GM12878 (cell line): ENCODE measurements at regions not wholly inside any gene's neighbourhood (a gene's known extent, or its start where the extent isn't known, plus 50 kb on each side); places are given as distances from the start of the nearest gene placed in this dataset.

ENCODE experiments used
- ATAC-seq: fragments of 200-7000 bp; cut with Tn5 transposase; 3 replicates; pipeline ENCODE4 v1.9.1; 2020; ENCODE audit warnings: mild to moderate bottlenecking, moderate library complexity
- BruUV-seq: library from RNA; stranded (reverse); fragments of 400-500 nt; replicated peaks from 2 replicates; lab custom pipeline; 2021; lab: Mats Ljungman, UMichigan
- CTCF ChIA-PET: fragments of 300-600 bp; sonication (Branson Sonifier 250); formaldehyde crosslinking; extraction: SDS; loops from one replicate; lab custom pipeline; 2021; ENCODE audit warnings: inconsistent platforms; lab: Yijun Ruan, JAX
- POLR2A ChIA-PET: fragments of 350-600 bp; formaldehyde crosslinking; extraction: SDS; loops from one replicate; lab custom pipeline; 2021; ENCODE audit warnings: inconsistent platforms; lab: Charles Lee
- RAD21 ChIA-PET: fragments of 300-600 bp; sonication (Branson Sonifier 250); formaldehyde crosslinking; loops from one replicate; lab custom pipeline; 2023; ENCODE audit warnings: antibody characterized with exemption; ENCODE audit not compliant: unreplicated experiment; lab: Charles Lee
- SMC1A ChIA-PET: fragments of 300-600 bp; sonication (Branson Sonifier 250); formaldehyde crosslinking; loops from one replicate; lab custom pipeline; 2023; ENCODE audit not compliant: unreplicated experiment, uncharacterized antibody; lab: Charles Lee
- DNase-seq: peaks from one replicate; pipeline ENCODE4 v3.0.0-alpha.2; 2011; ENCODE audit warnings: low read depth, low spot score
- FAIRE-seq: peaks from 3 replicates; lab custom pipeline; 2011; peaks lifted over from hg19 to GRCh38; lab: Jason Lieb, UNC
- H2AFZ ChIP-seq: 2 replicates; pipeline ENCODE4 v1.6.0; 2011; ENCODE audit warnings: low read depth, low read length, control low read depth; ENCODE audit not compliant: control insufficient read depth
- H3K27ac ChIP-seq: 2 replicates; pipeline ENCODE4 v1.5.1; 2011; ENCODE audit warnings: control low read depth; ENCODE audit not compliant: control insufficient read depth, insufficient read depth
- H3K27me3 ChIP-seq, 2 experiments: replicated peaks in 1 of 2; 2 replicates each; pipeline versions ENCODE4 v1.6.0 to v1.6.1; 2011; ENCODE audit warnings: low read length in 1 of 2; ENCODE audit not compliant: control insufficient read depth in 2 of 2, insufficient read depth in 2 of 2
- H3K36me3 ChIP-seq, 2 experiments: 2 replicates each; pipeline ENCODE4 v1.5.1; 2011; ENCODE audit warnings: low read length in 1 of 2; ENCODE audit not compliant: control insufficient read depth in 2 of 2, insufficient read depth in 2 of 2
- H3K4me1 ChIP-seq: 2 replicates; pipeline ENCODE4 v1.6.1; 2011; ENCODE audit warnings: mild to moderate bottlenecking, low read length, moderate library complexity, mixed read lengths; ENCODE audit not compliant: control insufficient read depth, insufficient read depth
- H3K4me2 ChIP-seq: 2 replicates; pipeline ENCODE4 v1.6.0; 2011; ENCODE audit warnings: control low read depth; ENCODE audit not compliant: control insufficient read depth, insufficient read depth
- H3K4me3 ChIP-seq: fragments of 200-600 bp; sonication (generic); 2 replicates; pipeline ENCODE4 v1.5.1; 2016
- H3K79me2 ChIP-seq: 2 replicates; pipeline ENCODE4 v1.6.0; 2011; ENCODE audit warnings: low read length; ENCODE audit not compliant: control insufficient read depth, insufficient read depth
- H3K9ac ChIP-seq: 2 replicates; pipeline ENCODE4 v1.8.0; 2011; ENCODE audit warnings: low read length, control low read depth, mixed read lengths; ENCODE audit not compliant: control insufficient read depth, insufficient read depth
- H3K9me3 ChIP-seq: replicated peaks from 3 replicates; pipeline ENCODE4 v1.5.1; 2011; ENCODE audit warnings: mild to moderate bottlenecking, low read length; ENCODE audit not compliant: control insufficient read depth, insufficient read depth
- H4K20me1 ChIP-seq: 2 replicates; pipeline ENCODE4 v1.6.0; 2011; ENCODE audit not compliant: control insufficient read depth, insufficient read depth
- CBFB ChIP-seq: IDR thresholded peaks from 2 replicates; pipeline ENCODE4 v1.6.1; 2016; ENCODE audit warnings: antibody characterized with exemption, low read depth
- CUX1 ChIP-seq: IDR thresholded peaks from 2 replicates; pipeline ENCODE4 v1.6.1; 2012; ENCODE audit warnings: improper control_type of control experiment, low read depth, low read length; ENCODE audit not compliant: insufficient replicate concordance
- MYC ChIP-seq: IDR thresholded peaks from 2 replicates; pipeline ENCODE4 v1.6.1; 2011; ENCODE audit warnings: mild to moderate bottlenecking, low read length, moderate library complexity, inconsistent platforms; ENCODE audit not compliant: insufficient read depth, insufficient replicate concordance, insufficient read length, severe bottlenecking
- NR2C2 ChIP-seq: IDR thresholded peaks from 2 replicates; pipeline ENCODE4 v1.6.1; 2011; ENCODE audit warnings: borderline replicate concordance, low read depth; ENCODE audit not compliant: control insufficient read depth, insufficient read length
- PML ChIP-seq: IDR thresholded peaks from 2 replicates; pipeline ENCODE4 v1.6.1; 2012; ENCODE audit warnings: low read length, inconsistent platforms
- REST ChIP-seq: IDR thresholded peaks from 2 replicates; pipeline ENCODE4 v1.6.1; 2012; ENCODE audit warnings: mild to moderate bottlenecking, low read depth, low read length
- SP1 ChIP-seq: IDR thresholded peaks from one replicate; pipeline ENCODE4 v1.6.1; 2011; ENCODE audit warnings: low read depth, low read length
- SREBF2 ChIP-seq: IDR thresholded peaks from 2 replicates; pipeline ENCODE4 v1.6.1; 2012; ENCODE audit warnings: mild to moderate bottlenecking, low read length
- YY1 ChIP-seq: IDR thresholded peaks from 2 replicates; pipeline ENCODE4 v1.6.1; 2011; ENCODE audit warnings: low read depth, mild to moderate bottlenecking, low read length
- ZZZ3 ChIP-seq: IDR thresholded peaks from 2 replicates; pipeline ENCODE4 v1.6.1; 2011; ENCODE audit warnings: low read depth; ENCODE audit not compliant: control insufficient read depth, insufficient read length
- WGBS: methylation state at CpG from one replicate; pipeline ENCODE4 v1.1.6; 2016; ENCODE audit warnings: low lambda C conversion rate; ENCODE audit not compliant: insufficient replicate concordance, insufficient coverage; ENCODE audit errors: missing lambda C conversion rate; 5-methylcytosine and 5-hydroxymethylcytosine counted together
- in situ Hi-C: fragments of 300-500 bp; cut with MboI; formaldehyde crosslinking; loops from 9 replicates; pipeline ENCODE4 v1.14.3; 2018; ENCODE audit warnings: mixed read lengths
- intact Hi-C: fragments of 100-400 bp; cut with micrococcal nuclease; formaldehyde crosslinking; loops from one replicate; pipeline ENCODE4 v1.14.2; 2022; ENCODE audit not compliant: unreplicated experiment

- Histone ChIP-seq H3K4me1 (no peaks in the 10 kb centered on the region), H2AFZ (no peak overlapping the region), H3K27ac (no peak overlapping the region), H3K36me3 (no peaks in the 10 kb centered on the region), H3K79me2 (no peaks in the 10 kb centered on the region), H3K4me2 (no peak overlapping the region), H3K27me3 (no peaks in the 10 kb centered on the region), H3K4me3 (no peak overlapping the region), H4K20me1 (no peaks in the 10 kb centered on the region), H3K9ac (no peak overlapping the region), H3K9me3 (no peaks in the 10 kb centered on the region)
- DNase-seq: no peak
- POLR2A ChIA-PET: no interaction called here
- in situ Hi-C loops: no loop called here
- intact Hi-C loops: no loop called here
- WGBS: 15% methylated on average over 3 of the region's 3 CpGs
- FAIRE-seq: no peak
- TF ChIP-seq YY1 (no peak), PML (no peak), ZZZ3 (no peak), SREBF2 (no peak), CBFB (no peak), SP1 (no peak), MYC (no peak), REST (no peak), CUX1 (no peak), NR2C2 (no peak)
- no peak for ATAC-seq
- SMC1A ChIA-PET: interaction anchor here (0.6 kb wide), 1 partner anchor 12 kb away, joined by 3 read pairs; no protein-coding TSS in a partner anchor
- BruUV-seq: no TSS peak
- CTCF ChIA-PET: no interaction called here
- RAD21 ChIA-PET: no interaction called here
Observed at GRCh38 chr1:188888386-188888785, 1589.3 kb downstream of the BRINP3 start.
